ENCODE measurements at regions not wholly inside any gene's neighbourhood (a gene's known extent, or its start where the extent isn't known, plus 50 kb on each side); places are given as distances from the start of the nearest gene placed in this dataset.
"Not testable (repeated sequence)": the region's sequence is repeated elsewhere in the genome, so short reads cannot be mapped to it uniquely, and the experiment has no call there.

DNA sequence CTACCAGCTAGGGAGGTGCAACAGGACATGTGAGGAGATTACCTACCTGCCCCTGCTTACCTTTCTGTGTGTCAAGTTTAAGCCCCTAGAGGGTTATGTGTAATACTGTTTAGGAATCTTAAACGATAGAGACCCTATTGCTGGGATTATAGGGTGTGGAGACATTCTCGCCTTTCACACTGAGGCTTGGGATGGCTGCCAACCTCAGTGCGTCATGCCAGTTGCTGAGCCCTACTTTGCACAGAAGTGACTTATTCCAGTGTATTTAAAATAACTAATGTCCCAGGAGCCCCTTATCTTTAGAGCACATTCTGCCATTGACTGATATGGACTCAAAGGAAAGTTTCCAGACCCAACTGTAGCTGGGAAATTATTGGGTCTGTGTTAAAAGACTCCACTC is 76.6 kb upstream of the XPA start:
- no peak for DNase-seq

DNA sequence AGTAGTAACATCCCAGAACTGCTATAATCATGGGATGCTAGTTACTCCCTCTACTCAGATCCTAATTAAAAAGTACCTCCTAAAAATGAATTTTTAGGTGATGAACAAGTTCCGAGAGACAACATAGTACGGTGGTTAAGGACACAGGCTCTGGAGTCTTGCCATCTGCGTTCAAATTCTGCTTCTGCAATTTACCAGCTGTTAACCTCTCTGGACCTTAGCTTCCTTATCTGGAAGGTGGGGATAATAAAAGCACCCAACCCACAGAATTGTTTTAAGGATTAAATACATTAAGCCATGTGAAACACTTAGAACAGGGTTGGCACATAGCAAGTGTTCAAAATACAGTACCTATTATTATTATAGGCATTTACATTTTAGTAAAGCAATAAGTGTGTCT is 77.5 kb upstream of the XPA start:
- no peak for DNase-seq

DNA sequence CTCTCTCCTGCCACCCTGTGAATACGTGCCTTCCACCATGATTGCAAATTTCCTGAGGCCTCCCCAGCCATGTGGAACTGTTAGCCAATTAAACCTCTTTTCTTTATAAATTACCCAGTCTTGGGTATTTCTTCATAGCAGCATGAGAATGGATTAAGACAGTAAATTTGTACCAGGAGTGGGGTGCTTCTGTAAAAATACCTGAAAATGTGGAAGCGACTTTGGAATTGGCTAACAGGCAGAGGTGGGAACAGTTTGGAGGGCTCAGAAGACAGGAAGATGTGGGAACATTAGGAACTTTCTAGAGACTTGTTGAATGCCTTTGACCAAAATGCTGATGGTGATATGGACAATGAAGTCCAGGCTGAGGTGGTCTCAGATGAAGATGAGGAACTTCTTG is 74.3 kb upstream of the FOXE1 start:
- not testable (repeated sequence) for DNase-seq

GRCh38 chr9:97779608-97780007 is 73.4 kb upstream of the FOXE1 start:
- no peak for DNase-seq

GRCh38 chr9:97781902-97782301 is 71.1 kb upstream of the FOXE1 start:
- no peak for DNase-seq

- no peak for DNase-seq
Observed at GRCh38 chr9:97786341-97786740, 66.7 kb upstream of the FOXE1 start.

- no peak for DNase-seq
Observed at GRCh38 chr9:97787551-97787950, 65.5 kb upstream of the FOXE1 start.

DNA sequence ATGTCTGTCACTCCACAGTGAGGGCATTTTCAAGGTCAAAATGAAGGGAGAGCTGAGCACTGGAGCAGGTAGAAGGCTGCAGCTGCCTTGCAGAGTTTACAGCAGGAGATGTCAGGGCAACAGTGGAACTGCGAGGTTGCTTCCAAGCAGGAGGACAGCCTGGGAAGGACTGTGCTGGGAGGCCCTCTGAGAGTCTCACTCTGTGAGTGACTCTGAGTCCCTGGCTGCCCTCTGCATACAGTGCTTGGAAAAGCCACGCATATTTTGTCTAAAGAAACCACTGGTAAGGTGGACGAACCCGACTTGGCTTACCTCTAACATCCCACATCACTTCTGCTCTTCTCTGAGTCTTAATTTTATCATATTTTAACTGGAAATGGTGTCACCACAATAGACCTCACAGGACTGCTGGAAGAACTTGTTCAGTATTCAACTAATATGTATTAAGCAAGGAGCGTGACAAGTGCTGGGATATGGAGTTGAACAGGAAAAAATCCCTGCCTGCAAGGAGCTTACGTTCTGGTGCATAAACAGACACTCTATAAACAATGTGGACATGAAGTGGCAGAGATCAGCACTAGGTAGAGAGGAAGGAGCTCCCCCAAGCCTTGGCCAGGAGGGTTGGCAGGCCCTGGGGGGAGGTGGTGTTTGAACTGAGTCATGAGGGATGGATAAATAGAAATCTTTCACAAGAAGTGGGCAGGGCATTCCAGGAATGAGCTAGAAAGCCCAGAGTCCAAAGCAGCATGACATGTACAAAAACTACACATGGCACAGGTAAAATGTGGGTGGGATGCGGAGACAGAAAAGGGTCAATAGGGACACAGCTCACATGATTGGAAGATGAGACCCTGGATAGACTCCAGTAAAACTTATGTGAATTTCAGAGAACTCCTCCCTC is 64.0 kb upstream of the FOXE1 start:
- DNase-seq: no peak

- no peak for DNase-seq
Observed at GRCh38 chr9:97790542-97790941, 62.5 kb upstream of the FOXE1 start.

DNA sequence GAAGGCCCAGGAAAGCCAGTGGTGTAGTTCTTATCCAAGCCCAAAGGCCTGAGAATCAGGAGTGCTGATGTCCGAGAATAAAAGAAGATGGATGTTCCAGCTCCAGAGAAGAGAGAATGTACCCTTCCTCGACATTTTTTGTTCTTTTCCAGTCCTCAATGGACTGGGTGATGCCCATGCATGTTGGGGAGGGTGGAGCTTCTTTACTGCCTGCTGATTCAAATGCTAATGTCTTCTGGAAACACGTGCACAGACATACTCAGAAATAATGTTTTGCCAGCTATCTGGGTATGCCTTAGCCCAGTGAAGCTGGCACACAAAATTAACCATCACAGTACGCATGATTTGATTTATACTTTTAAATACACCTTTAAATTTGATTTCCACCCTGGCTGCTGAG is 61.5 kb upstream of the FOXE1 start:
- DNase-seq: no peak

DNA sequence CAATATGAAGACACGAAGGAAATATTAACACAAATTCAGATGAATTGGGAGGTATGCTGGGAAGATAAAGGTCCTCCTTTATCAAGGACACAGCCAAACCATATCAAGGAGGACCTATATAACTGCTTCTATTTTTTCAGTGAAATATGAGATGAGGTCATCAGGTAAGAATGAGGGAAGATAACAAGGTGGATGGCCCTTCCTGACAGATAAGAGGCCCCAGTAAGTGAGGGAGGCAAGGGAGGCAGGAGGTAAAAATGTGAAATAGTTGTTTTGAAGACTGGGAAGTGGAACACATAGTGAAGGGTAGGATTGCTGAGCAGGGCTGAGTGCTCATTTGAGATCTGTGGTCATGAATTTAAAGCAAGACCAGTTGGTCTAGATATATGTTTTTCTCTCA is 60.0 kb upstream of the FOXE1 start:
- DNase-seq: no peak

DNA sequence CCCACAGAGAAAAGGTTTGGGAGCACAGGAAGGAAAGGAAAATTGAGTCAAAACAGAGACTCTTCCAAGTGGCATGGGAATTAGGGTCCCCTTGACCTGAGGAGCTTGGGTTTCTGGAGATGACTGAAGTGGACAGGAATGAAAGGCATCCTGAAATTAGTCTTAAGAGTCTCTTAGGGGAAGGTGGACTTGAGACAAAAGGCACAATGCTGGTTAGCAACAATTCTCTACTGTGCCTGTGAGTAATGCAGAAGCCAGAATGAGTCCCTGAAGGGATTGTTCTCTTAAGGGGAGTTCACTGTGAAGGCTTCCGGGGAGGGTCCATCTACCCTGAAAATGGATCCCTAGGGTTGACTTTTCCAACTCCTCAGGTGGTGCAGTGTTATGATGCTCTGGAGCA is 58.4 kb upstream of the FOXE1 start:
- no peak for DNase-seq

DNA sequence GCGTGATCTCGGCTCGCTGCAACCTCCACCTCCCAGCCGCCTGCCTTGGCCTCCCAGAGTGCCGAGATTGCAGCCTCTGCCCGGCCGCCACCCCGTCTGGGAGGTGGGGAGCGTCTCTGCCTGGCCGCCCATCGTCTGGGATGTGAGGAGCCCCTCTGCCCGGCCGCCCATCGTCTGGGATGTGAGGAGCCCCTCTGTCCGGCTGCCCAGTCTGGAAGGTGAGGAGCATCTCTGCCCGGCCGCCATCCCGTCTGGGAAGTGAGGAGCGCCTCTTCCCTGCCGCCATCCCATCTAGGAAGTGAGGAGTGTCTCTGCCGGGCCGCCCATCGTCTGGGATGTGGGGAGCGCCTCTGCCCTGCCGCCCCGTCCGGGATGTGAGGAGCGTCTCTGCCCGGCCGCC is 56.9 kb upstream of the FOXE1 start:
- DNase-seq: not testable (repeated sequence)

GRCh38 chr9:97801180-97801579 is 51.8 kb upstream of the FOXE1 start:
- DNase-seq: no peak

- no peak for DNase-seq
Observed at GRCh38 chr9:97802276-97802675, 50.8 kb upstream of the FOXE1 start.

GRCh38 chr9:97803167-97804058 is 49.6 kb upstream of the FOXE1 start:
- DNase-seq: peak; percentile 70
